Osteoblast (primary cell): ENCODE measurements at regions not wholly inside any gene's neighbourhood (a gene's known extent, or its start where the extent isn't known, plus 50 kb on each side); places are given as distances from the start of the nearest gene placed in this dataset.

Experiments
- DNase-seq: peaks from one replicate; pipeline ENCODE4 v3.0.0; 2011; ENCODE audit warnings: low spot score, mixed read lengths; ENCODE audit not compliant: insufficient read length; ENCODE audit errors: missing footprints
- H2AFZ ChIP-seq: 2 replicates; pipeline ENCODE4 v1.6.0; 2011; ENCODE audit warnings: mild to moderate bottlenecking, low read length
- H3K27ac ChIP-seq: 2 replicates; pipeline ENCODE4 v1.5.1; 2011; ENCODE audit warnings: mild to moderate bottlenecking, low read depth, low read length, moderate library complexity
- H3K27me3 ChIP-seq: 2 replicates; pipeline ENCODE4 v1.6.0; 2012; ENCODE audit warnings: mild to moderate bottlenecking, control low read depth, inconsistent platforms, low read length, moderate library complexity; ENCODE audit not compliant: insufficient read depth
- H3K36me3 ChIP-seq: 2 replicates; pipeline ENCODE4 v1.5.1; 2011; ENCODE audit warnings: mild to moderate bottlenecking, low read length, control low read depth, moderate library complexity; ENCODE audit not compliant: insufficient read depth
- H3K4me1 ChIP-seq: 2 replicates; pipeline ENCODE4 v1.5.1; 2011; ENCODE audit warnings: mild to moderate bottlenecking, low read length, control low read depth, moderate library complexity; ENCODE audit not compliant: insufficient read depth
- H3K4me2 ChIP-seq: 2 replicates; pipeline ENCODE4 v1.6.0; 2011; ENCODE audit warnings: mild to moderate bottlenecking, low read length; ENCODE audit not compliant: insufficient read depth
- H3K4me3 ChIP-seq: fragments of 200-600 bp; sonication (generic); 3 replicates; pipeline ENCODE4 v1.5.1; 2012; ENCODE audit warnings: mild to moderate bottlenecking, low read length, inconsistent platforms; ENCODE audit not compliant: insufficient read depth
- H3K79me2 ChIP-seq: 2 replicates; pipeline ENCODE4 v1.6.0; 2012; ENCODE audit warnings: mild to moderate bottlenecking, low read length, control low read depth, inconsistent platforms; ENCODE audit not compliant: insufficient read depth
- H3K9me3 ChIP-seq: 2 replicates; pipeline ENCODE4 v1.5.1; 2011; ENCODE audit warnings: low read depth, low read length, control low read depth
- H4K20me1 ChIP-seq: 2 replicates; pipeline ENCODE4 v1.6.0; 2012; ENCODE audit warnings: mild to moderate bottlenecking, low read length, control low read depth; ENCODE audit not compliant: insufficient read depth
- CTCF ChIP-seq: IDR thresholded peaks from 2 replicates; pipeline ENCODE4 v1.5.1; 2011; ENCODE audit warnings: mild to moderate bottlenecking, low read depth, low read length, moderate library complexity; ENCODE audit errors: extremely low read depth

DNA sequence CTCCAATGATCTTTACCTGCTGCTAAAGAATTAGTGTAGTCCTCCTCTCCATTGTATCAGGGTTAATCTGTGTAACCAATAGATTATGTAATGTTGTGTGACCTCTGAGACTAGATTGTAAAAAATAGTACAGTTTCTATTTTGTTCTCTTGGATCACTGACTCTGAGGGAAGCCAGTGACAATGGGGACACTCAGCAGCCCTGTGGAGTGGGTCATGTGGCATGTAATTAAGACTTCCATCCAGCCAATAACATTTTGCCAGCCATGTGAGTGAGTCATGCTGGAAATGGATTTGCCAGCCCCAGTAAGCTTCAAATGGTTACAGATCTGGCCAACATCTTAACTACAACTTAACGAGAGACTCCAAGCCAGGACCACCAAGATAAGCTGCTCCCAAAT, 332.3 kb downstream of the PTTG2 start:
- Histone ChIP-seq H3K79me2 (no peaks in the 10 kb centered on the region), H3K27me3 (peaks cover 2% of the 10 kb centered on the region), H3K4me2 (no peak overlapping the region), H3K4me1 (peaks cover 9% of the 10 kb centered on the region), H3K9me3 (peaks cover 9% of the 10 kb centered on the region), H3K4me3 (no peak overlapping the region), H2AFZ (no peak overlapping the region), H4K20me1 (no peaks in the 10 kb centered on the region), H3K27ac (no peak overlapping the region), H3K36me3 (no peaks in the 10 kb centered on the region)
- no peak for DNase-seq
- TF ChIP-seq CTCF = no peak

DNA sequence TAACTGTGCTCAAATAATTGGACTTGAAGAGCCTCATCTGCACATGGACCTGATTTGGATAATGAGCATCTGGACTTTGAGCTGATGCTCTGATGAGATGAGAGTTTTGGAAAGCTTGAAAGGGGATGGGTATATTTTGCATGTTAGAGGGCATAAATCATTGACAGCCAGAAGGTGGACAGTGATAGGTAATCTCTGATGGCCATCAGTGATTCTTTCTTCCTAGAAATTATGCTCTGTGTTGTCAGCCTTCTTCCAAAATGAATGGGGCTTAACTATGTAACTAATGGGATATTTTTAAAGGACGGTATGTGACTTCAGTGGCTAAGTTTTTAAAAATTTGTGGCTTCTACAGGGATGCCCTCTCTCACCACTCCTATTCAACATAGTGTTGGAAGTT, 334.0 kb downstream of the PTTG2 start:
- Histone ChIP-seq H3K4me1 (peaks cover 9% of the 10 kb centered on the region), H2AFZ (no peak overlapping the region), H4K20me1 (no peaks in the 10 kb centered on the region), H3K4me3 (no peak overlapping the region), H3K36me3 (no peaks in the 10 kb centered on the region), H3K9me3 (peaks cover 18% of the 10 kb centered on the region), H3K27ac (no peak overlapping the region), H3K79me2 (no peaks in the 10 kb centered on the region), H3K4me2 (no peak overlapping the region), H3K27me3 (no peaks in the 10 kb centered on the region)
- no peak for TF ChIP-seq CTCF
- DNase-seq = no peak

DNA sequence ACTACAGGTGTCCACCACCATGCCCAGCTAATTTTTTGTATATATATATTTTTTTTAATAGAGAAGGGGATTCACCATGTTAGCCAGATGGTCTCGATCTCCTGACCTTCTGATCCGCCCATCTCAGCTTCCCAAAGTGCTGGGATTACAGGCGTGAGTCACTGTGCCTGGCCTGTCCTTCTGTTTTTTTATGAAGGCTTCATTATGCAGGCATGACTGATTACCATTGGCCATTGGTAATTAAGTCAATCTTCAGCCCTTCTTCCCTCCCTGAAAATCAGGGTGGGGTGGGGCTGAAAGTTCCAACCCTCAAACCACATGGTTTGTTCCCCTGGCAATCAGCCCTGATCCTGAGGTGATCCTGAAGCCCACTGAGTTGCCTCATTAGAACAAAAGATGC, 336.9 kb downstream of the PTTG2 start:
- no peak overlapping the region for H3K4me3 ChIP-seq
- no peak for TF ChIP-seq CTCF
- H3K27ac ChIP-seq = no peak overlapping the region
- H2AFZ ChIP-seq = no peak overlapping the region
- H3K27me3 ChIP-seq = no peaks in the 10 kb centered on the region
- DNase-seq = no peak
- no peak overlapping the region for H3K4me2 ChIP-seq
- no peaks in the 10 kb centered on the region for H3K4me1 ChIP-seq
- H3K79me2 ChIP-seq = no peaks in the 10 kb centered on the region
- H3K9me3 ChIP-seq = peaks cover 18% of the 10 kb centered on the region
- H4K20me1 ChIP-seq = no peaks in the 10 kb centered on the region
- no peaks in the 10 kb centered on the region for H3K36me3 ChIP-seq

DNA sequence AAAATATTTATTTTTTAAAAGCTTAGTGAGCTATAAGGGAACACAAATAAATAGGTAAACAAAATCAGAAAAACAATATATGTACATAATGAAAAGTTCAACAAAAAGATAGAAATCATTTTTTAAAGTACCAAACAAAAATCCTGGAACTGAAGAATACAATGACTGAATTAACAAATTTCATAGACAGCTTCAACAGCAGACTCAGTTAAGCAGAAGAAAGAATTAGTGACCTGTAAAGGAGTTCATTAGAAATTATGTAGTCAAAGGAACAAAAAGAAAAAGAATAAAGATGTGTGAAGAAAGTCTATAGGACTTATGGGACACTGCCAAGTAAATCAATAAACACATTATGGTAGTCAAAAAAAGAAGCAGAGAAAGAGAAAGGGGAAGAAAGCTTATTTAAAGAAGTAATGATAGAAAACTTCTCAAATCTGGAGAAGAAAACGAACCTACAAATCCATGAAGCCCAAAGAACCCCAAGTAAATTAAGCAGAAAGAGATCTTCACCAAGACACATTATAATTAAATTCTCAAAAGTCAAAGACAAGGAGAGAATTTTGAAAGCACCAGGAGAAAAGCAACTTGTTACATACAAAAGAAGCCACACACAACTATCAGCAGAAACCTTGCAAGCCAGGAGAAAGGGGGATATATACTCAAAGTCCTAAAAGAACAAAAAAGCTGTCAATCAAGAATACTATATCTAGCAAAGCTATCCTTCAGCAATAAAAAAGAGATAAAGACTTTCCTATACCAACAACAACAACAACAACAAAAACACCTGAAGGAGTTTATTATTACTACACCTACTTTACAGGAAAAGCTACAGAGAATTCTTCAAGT, 338.9 kb downstream of the PTTG2 start:
- Histone ChIP-seq H3K4me2 (no peak overlapping the region), H2AFZ (no peak overlapping the region), H3K4me3 (no peak overlapping the region), H3K79me2 (no peaks in the 10 kb centered on the region), H3K27ac (no peak overlapping the region), H3K27me3 (no peaks in the 10 kb centered on the region), H3K9me3 (peaks cover 14% of the 10 kb centered on the region), H3K4me1 (no peaks in the 10 kb centered on the region), H3K36me3 (no peaks in the 10 kb centered on the region), H4K20me1 (no peaks in the 10 kb centered on the region)
- no peak for DNase-seq
- no peak for TF ChIP-seq CTCF
